GM21723 (cell line): ENCODE measurements at regions not wholly inside any gene's neighbourhood (a gene's known extent, or its start where the extent isn't known, plus 50 kb on each side); places are given as distances from the start of the nearest gene placed in this dataset.

Experiments used
- ATAC-seq: cut with Tn5 transposase; IDR thresholded peaks from one replicate; pipeline ENCODE4 v1.9.1; 2021; ENCODE audit warnings: mild to moderate bottlenecking, moderate library complexity; ENCODE audit not compliant: unreplicated experiment

GRCh38 chr7:125678771-125679170 is 749.1 kb upstream of the POT1 start:
- no peak for ATAC-seq

- no peak for ATAC-seq
These were observed 746.0 kb upstream of the POT1 start for GRCh38 chr7:125675640-125676039.

DNA sequence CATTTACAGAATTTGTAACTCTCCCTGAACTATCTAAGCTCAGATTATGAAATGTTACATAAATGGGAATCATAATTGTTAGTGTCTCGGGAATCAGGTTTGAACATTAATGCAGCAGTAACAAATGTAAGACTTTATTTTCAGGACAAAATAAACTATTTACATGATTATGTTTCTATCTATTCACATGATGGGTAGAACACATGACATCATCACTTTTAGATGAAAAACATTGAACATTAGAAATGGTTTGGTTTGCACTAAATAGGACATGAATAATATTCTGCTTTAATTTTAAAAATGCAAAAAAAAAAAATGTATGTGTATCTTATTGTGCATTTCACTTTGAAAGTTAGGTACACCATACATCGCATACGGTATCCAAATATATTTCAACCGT is 745.5 kb upstream of the POT1 start:
- no peak for ATAC-seq

GRCh38 chr7:125670926-125671572 is 741.4 kb upstream of the POT1 start:
- no peak for ATAC-seq

DNA sequence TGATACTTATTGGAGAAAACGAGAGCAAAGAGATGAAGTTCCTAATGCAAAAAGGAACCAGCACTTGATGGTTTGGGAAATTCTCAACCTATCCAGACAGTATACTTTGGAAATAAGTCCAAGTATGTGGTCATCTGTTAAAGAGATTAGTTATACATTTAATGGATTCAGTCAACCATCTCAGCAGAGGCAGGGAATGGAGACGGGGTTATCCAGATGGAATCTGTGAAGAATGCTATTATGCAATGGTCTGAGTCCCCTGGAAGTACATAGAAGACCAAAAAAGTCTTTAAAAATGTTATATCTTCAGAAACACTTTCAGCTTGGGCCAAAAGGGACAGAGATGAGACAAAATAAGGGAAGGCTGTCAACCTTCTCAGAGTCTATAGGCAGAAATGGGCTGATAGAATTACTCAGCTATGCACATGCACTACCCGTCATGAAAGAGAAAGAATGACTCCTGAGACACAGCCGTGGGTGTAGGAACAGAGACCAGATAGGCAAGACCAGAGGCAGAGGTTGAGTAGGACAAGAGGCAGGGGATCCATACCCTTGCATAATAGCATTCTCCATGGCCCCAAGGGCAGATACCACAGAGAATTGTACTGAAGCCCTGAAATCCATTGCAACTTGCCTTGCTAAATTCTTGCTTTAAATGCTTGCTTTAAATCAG is 738.8 kb upstream of the POT1 start:
- no peak for ATAC-seq

DNA sequence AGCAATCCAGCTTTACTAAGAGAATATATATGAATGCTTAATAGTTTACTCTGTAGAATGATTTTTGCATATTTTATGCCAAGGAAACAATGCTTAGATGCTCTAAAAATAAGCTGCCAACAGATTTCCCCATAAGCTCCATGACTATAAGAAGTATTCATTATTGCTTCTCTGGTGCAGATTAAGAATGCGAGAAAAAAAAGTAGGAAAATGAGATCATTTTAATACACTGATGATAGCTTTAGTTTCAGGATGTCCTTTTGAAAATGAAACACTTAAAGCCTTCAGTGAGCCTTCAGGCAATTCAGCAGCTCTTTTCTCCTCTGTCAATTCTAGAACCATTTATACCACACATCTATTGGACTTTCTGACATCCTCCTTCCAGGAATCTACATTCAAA is 735.0 kb upstream of the POT1 start:
- ATAC-seq = no peak

DNA sequence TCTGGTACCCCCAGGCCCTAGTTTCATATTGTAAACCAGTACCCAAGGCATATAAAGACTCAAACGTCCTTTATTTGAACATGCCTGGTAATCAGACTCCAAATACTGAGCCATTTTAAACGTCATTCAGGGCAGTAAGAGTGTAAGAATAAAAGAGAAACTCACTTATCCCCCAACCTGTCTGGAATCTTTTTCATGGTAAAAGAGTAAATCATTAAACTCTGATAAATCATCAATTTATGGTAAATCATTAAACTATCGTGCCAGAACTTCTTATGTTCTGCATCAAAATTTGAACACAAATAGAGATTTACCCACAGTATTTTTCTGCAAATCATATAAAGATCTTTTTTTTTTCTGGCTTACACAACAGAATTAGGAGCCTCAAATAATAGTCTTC is 734.3 kb upstream of the POT1 start:
- ATAC-seq = no peak

DNA sequence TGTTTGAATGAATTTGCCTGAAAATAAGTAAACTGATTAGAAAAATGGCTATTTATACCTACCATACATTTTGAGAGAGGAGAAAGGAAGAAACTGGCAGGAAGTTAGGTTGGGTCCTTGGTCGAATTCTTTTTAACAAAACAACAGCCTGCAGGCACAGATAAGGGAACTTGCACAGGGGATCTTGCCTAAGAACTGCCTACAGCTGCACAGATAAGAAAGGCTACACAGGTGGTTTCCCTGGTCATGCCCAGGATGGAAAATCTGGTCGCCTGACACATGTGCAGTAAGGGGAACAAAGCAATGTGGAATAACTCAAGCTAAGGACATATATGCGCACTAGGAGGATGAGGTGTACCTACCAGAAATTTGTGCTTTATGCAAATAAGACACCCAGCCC is 732.1 kb upstream of the POT1 start:
- ATAC-seq = no peak

DNA sequence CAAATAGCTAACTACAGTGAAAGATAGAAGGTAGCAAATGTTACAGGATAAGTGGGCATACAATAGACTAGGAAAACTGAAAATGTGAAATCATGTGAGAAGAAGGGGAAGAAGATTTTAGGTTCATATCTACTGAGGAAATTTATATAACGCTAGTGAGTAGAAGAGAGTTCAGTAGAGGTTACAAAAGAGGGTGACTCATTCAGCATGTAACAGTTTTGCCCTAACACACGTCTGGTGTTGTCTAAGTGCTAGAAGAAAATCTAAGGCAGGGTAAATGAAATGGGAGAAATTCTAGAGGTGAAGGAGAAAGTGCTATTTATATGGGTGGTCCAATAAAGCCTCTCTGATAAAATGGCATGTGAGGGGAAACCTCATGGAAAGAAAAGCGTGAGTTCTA is 731.4 kb upstream of the POT1 start:
- ATAC-seq = no peak

- no peak for ATAC-seq
These were observed 724.5 kb upstream of the POT1 start for GRCh38 chr7:125654076-125654475.

DNA sequence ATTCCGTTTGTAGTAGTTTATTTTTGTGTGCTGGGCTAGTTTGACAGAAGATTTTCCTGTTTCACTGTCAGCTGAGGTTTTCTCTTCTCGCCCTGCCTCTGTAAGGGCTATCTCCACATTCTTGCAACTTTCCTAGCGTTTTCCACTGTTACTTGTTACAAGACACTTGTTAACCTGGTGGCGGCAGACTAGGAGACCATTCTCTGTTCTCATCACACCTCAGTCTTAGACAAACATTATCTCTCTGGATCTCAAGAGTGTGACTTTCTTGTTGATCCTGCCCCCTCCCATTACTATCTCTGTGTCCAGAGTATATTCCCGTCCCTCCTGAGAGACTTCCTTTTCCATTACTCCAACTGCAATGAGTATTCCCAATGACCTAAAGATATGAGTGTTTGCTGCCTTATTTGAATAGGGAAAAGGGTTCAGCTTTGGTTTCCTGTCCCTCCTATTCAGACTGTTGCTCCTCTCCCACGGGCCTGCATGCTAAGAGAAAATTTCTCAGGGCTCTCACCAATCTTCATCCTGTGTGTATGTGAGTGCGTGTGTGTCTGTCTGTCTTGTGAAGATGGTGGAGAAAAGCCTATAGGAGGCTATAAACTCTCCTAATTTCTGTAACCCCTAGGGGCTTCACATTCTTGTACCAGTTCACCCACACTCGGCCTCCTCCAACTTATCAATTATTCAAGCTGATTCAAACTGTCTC is 722.4 kb upstream of the POT1 start:
- ATAC-seq = no peak

DNA sequence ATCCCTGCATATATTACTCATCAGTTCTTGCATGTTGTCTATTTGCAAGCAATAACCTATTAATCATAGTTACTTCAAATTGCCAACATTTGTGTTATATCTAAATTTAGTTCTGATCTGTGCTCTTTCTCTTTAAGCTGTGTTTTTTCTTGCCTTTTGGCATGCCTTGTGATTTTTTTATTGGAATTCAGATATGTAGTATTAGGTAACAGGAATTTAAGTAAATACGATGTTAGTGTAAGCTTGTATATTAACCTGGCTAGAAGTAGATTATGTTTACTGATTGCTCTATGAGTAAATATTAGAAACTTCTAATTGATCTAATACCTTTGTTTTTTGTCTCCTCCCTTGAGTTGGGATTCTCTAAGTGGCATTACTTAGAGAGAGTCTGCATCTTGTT is 718.9 kb upstream of the POT1 start:
- no peak for ATAC-seq

GRCh38 chr7:125645770-125646169 is 716.1 kb upstream of the POT1 start:
- ATAC-seq = no peak

GRCh38 chr7:125644109-125644508 is 714.5 kb upstream of the POT1 start:
- no peak for ATAC-seq

GRCh38 chr7:125643302-125643701 is 713.7 kb upstream of the POT1 start:
- ATAC-seq = no peak

DNA sequence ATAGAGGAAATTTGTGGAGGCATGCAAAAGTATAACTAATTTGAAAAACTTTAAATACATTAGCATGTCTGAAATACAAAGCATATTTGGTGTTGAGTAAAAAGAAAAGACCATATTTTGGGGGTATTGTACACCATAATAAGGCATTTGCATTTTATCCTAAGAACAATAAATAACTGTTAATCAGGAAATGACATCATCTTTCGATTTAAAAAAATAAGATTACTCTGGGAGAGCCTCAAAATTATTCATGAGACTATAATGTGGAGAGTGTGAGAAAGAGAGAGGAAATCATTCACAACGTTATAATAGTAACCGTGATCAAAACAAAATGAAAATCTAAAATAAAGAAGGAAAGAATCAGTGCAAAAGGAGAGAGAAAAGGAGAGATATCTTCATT is 712.3 kb upstream of the POT1 start:
- ATAC-seq = no peak

DNA sequence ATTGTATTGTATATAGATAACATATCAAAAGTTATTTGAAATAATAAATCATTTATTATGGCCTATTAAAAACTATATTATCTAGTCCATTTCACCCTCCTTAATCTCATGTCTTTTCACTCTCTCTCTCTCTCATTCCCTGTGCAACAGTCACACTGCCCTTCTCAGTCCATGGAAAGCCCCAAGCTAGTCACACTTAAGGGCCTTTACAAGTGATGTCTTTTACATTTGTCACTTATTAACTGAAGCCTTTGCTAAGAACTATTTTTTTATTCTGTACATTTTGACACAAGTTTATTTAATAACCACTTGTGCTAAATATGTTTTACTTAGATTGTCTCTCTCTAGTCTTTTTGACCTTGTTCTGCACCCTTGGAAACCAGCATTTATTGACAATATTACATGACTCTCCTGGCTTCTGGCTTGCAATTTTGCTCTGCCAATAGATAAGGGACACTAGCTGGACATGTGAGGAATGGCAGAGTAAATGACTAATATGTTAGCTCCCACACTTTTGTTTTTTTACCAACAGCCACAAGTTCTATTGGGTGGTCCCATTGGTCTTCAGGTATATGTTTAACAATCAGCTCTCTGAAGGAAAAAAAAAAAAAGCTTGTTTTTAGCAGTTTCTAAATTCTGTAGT is 706.8 kb upstream of the POT1 start:
- no peak for ATAC-seq

- no peak for ATAC-seq
These were observed 688.9 kb upstream of the POT1 start for GRCh38 chr7:125618516-125618915.

DNA sequence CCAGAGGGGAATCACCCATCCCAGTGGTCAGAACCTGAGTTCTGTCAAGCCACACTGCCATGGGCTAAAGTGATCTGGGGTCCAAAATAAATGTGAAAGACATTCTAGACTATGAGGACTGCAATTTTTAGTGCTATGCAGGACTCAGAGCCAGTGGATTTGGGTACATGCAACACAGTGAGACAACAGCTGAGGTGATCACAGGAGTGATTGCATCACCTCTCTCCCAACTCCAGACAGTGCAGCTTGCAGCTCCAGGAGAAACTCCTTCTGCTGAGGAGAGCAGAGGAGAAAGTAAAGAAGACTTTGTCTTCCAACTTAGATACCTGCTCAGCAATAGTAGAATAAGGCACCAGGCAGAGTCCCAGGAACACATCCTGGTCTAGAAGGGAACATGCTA is 682.0 kb upstream of the POT1 start:
- ATAC-seq = no peak

DNA sequence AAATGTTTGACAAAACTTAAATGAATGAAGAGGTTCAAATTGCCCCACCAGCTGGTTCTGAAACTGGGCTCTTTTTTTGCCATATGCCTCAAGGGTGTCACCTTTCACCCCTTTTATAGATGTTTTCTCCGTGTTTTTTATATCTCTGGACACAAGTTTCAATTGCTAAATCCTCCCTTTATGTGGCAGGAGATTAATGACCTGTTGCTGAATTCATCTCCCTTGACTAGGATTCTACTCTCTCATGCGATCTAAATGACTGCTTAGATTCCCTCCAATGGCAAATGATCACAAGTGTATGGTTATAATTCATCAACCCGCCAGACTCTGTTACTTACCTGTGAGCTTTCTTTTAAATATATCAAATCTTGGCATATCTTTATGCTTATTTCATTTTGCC is 677.0 kb upstream of the POT1 start:
- ATAC-seq = no peak

DNA sequence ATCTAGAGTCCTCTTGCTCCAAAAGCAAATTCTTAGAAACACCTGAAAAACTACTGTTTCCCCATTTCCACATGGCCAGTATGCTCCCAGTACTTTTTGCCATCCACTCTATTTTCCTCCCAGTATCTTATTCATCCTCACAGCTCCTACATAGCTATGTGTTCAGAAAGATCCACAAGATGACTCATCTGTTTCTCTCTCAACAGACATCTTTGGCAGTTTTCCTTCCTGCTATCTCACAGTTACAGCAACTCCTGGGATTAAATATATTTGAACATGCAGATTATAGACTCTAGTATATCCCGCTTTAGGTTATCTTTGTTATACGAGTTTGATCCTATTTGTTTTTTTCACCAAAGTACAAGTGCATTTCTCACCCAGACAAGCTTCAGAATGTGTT is 675.6 kb upstream of the POT1 start:
- ATAC-seq = no peak

DNA sequence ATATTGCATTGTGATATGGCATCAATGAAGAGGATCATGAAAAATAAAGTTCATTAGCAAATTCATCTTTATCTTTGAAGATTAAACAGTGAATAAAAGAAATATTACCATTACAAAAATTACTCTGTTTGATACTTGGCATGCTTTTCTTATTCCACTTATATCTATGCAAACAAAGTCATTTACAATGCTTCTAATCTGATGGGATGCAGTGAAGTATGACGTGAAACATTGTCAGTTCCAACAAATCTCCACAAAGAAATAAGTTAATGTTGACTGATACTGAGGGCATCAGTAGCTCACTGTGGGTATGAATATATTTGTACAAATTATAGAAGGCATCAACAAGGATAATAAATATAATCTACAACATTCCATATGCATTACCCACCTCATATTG is 672.8 kb upstream of the POT1 start:
- ATAC-seq = no peak
